T-helper 17 cell (primary cell): ENCODE measurements at regions not wholly inside any gene's neighbourhood (a gene's known extent, or its start where the extent isn't known, plus 50 kb on each side); places are given as distances from the start of the nearest gene placed in this dataset.
"Not testable (repeated sequence)": the region's sequence is repeated elsewhere in the genome, so short reads cannot be mapped to it uniquely, and the experiment has no call there.

Experiments used
- ATAC-seq: fragments of 150-1000 bp; cut with Tn5 transposase; 2 replicates; pipeline ENCODE4 v1.10.0; 2021; ENCODE audit warnings: mild to moderate bottlenecking, moderate library complexity
- DNase-seq, 3 donors: peaks; one replicate each; pipeline versions ENCODE4 v3.0.0 to v3.0.0-alpha.2; 2020 to 2021
- H3K9me3 ChIP-seq: one replicate; pipeline ENCODE4 v1.7.0; 2013; ENCODE audit warnings: low read length, mild to moderate bottlenecking; ENCODE audit not compliant: control insufficient read depth, poor library complexity, severe bottlenecking
- H3K27ac Mint-ChIP-seq: one replicate; pipeline ENCODE4 v1.8.0; 2022; ENCODE audit warnings: mild to moderate bottlenecking, moderate library complexity, mixed read lengths
- H3K27me3 Mint-ChIP-seq: one replicate; pipeline ENCODE4 v1.8.0; 2022; ENCODE audit warnings: mixed read lengths
- H3K36me3 Mint-ChIP-seq: one replicate; pipeline ENCODE4 v1.8.0; 2022; ENCODE audit warnings: low read depth, mixed read lengths
- H3K4me1 Mint-ChIP-seq: one replicate; pipeline ENCODE4 v1.8.0; 2022; ENCODE audit warnings: mild to moderate bottlenecking, mixed read lengths
- H3K4me3 Mint-ChIP-seq: one replicate; pipeline ENCODE4 v1.8.0; 2022; ENCODE audit warnings: mild to moderate bottlenecking, moderate library complexity, mixed read lengths

- Mint-ChIP-seq H3K4me3 (no peak overlapping the region), H3K4me1 (peaks cover 37% of the 10 kb centered on the region), H3K27me3 (no peaks in the 10 kb centered on the region), H3K27ac (peak overlapping the region; percentile 92), H3K36me3 (no peaks in the 10 kb centered on the region)
- no peaks in the 10 kb centered on the region for H3K9me3 ChIP-seq
- DNase-seq (no peak), ATAC-seq (no peak)
Observed at GRCh38 chr12:107366322-107366721, 273.0 kb upstream of the CRY1 start.

DNA sequence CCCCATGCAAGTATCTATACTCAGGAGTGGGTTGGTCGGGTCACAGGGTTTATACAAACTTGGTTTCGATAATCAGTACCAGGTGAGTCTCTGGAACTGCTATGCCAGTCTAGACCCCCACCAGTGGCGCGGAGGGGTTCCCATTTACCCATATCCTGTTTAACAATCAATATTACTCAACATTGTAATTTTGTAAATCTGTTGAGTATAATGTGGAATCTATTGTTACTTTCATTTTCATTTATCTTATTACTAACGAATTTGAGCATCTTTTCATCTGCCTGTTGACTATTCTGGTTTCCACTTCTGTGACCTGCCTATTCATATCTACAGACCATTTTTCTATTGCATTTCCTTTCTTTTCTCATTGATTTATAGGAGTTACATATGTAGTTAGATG is 275.2 kb upstream of the CRY1 start:
- DNase-seq (no peak), ATAC-seq (no peak)
- Mint-ChIP-seq H3K27me3 (no peaks in the 10 kb centered on the region), H3K4me3 (peak overlapping the region; percentile 80), H3K27ac (peak overlapping the region; percentile 92), H3K36me3 (no peaks in the 10 kb centered on the region), H3K4me1 (peaks cover 52% of the 10 kb centered on the region)
- H3K9me3 ChIP-seq = no peaks in the 10 kb centered on the region

GRCh38 chr12:107369006-107369405 is 275.7 kb upstream of the CRY1 start:
- peaks cover 54% of the 10 kb centered on the region for H3K4me1 Mint-ChIP-seq
- no peaks in the 10 kb centered on the region for H3K36me3 Mint-ChIP-seq
- DNase-seq (no peak), ATAC-seq (no peak)
- H3K9me3 ChIP-seq = no peaks in the 10 kb centered on the region
- H3K27me3 Mint-ChIP-seq = no peaks in the 10 kb centered on the region
- peak overlapping the region; percentile 80 for H3K4me3 Mint-ChIP-seq
- peak overlapping the region; percentile 92 for H3K27ac Mint-ChIP-seq

- no peaks in the 10 kb centered on the region for H3K9me3 ChIP-seq
- DNase-seq = no peak
- ATAC-seq = peak; percentile 56
Observed at GRCh38 chr12:107369679-107370078, 276.3 kb upstream of the CRY1 start.

DNA sequence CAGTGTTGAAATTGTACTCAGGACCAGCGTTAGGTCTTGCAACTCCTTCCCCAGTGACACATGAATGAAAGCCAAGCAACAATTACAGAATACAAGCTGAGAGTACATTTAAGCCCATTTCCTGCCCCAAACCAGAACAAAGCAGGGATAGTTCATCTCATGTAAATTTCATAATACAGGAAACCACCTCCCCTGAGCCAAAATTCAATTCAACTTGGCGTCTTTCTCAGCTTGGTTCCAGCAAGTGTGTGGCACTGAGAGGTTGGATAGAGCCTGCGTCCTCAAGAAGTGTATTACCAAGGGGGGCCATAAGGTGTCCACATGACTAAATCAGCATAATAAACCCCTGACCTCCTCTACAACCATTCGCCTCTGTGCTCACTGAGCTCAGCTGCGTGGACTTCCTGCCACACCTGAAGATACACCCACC is 278.9 kb upstream of the CRY1 start:
- DNase-seq (peak in 1 of 3 donors; percentile 30), ATAC-seq (peak; percentile 80)
- Mint-ChIP-seq H3K4me1 (peaks cover 66% of the 10 kb centered on the region), H3K27ac (peak overlapping the region; percentile 92), H3K4me3 (peak overlapping the region; percentile 82), H3K27me3 (no peaks in the 10 kb centered on the region), H3K36me3 (no peaks in the 10 kb centered on the region)
- no peaks in the 10 kb centered on the region for H3K9me3 ChIP-seq

More at GRCh38 chr12:107369679-107370078, 276.3 kb upstream of the CRY1 start:
- H3K36me3 Mint-ChIP-seq = no peaks in the 10 kb centered on the region
- H3K4me3 Mint-ChIP-seq = peak overlapping the region; percentile 80
- peak overlapping the region; percentile 92 for H3K27ac Mint-ChIP-seq
- H3K27me3 Mint-ChIP-seq = no peaks in the 10 kb centered on the region
- peaks cover 61% of the 10 kb centered on the region for H3K4me1 Mint-ChIP-seq

GRCh38 chr12:107373238-107373809 is 280.0 kb upstream of the CRY1 start:
- Mint-ChIP-seq H3K36me3 (no peaks in the 10 kb centered on the region), H3K4me1 (peaks cover 60% of the 10 kb centered on the region), H3K27ac (peak overlapping the region; percentile 92), H3K4me3 (peak overlapping the region; percentile 82), H3K27me3 (no peaks in the 10 kb centered on the region)
- H3K9me3 ChIP-seq = no peaks in the 10 kb centered on the region
- no peak for DNase-seq
- ATAC-seq = no peak

DNA sequence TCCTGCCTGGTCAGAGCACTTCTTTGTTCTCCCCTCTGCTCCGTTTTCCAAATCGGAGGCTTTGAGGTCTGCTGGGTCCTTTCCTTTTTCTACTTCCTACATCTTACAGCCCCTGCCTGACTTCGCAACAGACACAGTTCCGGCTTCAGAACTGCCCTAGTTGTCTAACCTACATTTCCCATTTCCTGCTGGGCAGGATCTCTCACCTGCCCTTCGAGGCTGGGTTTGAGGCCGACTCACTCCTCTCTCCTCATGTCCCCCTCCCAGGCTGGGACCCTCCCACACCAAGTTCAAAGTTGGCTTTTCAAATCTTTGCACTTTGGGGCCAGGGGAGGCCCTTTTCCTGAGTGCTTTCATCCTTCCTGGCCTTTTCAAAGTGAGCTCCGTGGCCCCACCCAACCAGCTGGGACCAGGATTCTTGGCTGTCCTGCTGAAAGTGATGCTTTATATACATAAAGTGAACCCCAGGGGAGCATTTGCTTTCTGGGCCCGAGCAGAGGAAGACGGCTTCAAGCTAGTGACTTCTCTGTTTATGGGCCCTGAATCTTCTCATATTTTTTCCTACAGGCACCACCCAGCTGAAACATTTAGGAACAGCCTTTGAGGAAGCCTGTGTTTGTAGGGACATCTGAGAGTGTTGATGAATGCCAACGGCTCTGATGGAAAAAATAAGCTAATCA is 281.0 kb upstream of the CRY1 start:
- peaks cover 51% of the 10 kb centered on the region for H3K4me1 Mint-ChIP-seq
- no peaks in the 10 kb centered on the region for H3K36me3 Mint-ChIP-seq
- H3K9me3 ChIP-seq = no peaks in the 10 kb centered on the region
- ATAC-seq (no peak), DNase-seq (no peak)
- no peaks in the 10 kb centered on the region for H3K27me3 Mint-ChIP-seq
- peak overlapping the region; percentile 86 for H3K4me3 Mint-ChIP-seq
- H3K27ac Mint-ChIP-seq = peak overlapping the region; percentile 92

GRCh38 chr12:107375231-107375630 is 281.9 kb upstream of the CRY1 start:
- no peaks in the 10 kb centered on the region for H3K9me3 ChIP-seq
- ATAC-seq = no peak
- peaks cover 44% of the 10 kb centered on the region for H3K4me1 Mint-ChIP-seq
- peak overlapping the region; percentile 86 for H3K4me3 Mint-ChIP-seq
- H3K27me3 Mint-ChIP-seq = no peaks in the 10 kb centered on the region
- no peak for DNase-seq
- no peaks in the 10 kb centered on the region for H3K36me3 Mint-ChIP-seq
- H3K27ac Mint-ChIP-seq = peak overlapping the region; percentile 92

- no peak overlapping the region for H3K4me3 Mint-ChIP-seq
- no peaks in the 10 kb centered on the region for H3K9me3 ChIP-seq
- H3K27ac Mint-ChIP-seq = no peak overlapping the region
- ATAC-seq = no peak
- H3K36me3 Mint-ChIP-seq = no peaks in the 10 kb centered on the region
- H3K4me1 Mint-ChIP-seq = peaks cover 39% of the 10 kb centered on the region
- H3K27me3 Mint-ChIP-seq = no peaks in the 10 kb centered on the region
- DNase-seq = no peak
Observed at GRCh38 chr12:107377596-107378385, 284.4 kb upstream of the CRY1 start.

GRCh38 chr12:107378609-107379008 is 285.3 kb upstream of the CRY1 start:
- Mint-ChIP-seq H3K36me3 (no peaks in the 10 kb centered on the region), H3K27ac (no peak overlapping the region), H3K27me3 (no peaks in the 10 kb centered on the region)

GRCh38 chr12:107379142-107379851 is 285.9 kb upstream of the CRY1 start:
- not testable (repeated sequence) for ATAC-seq, H3K4me3 Mint-ChIP-seq, H3K36me3 Mint-ChIP-seq, DNase-seq, H3K27me3 Mint-ChIP-seq, H3K9me3 ChIP-seq, H3K27ac Mint-ChIP-seq
- peaks cover 31% of the 10 kb centered on the region for H3K4me1 Mint-ChIP-seq

More at GRCh38 chr12:107378609-107379008, 285.3 kb upstream of the CRY1 start:
- Mint-ChIP-seq H3K4me1 (peaks cover 32% of the 10 kb centered on the region), H3K4me3 (no peak overlapping the region)
- no peak for ATAC-seq
- DNase-seq = no peak
- no peaks in the 10 kb centered on the region for H3K9me3 ChIP-seq

GRCh38 chr12:107379852-107380567 is 286.7 kb upstream of the CRY1 start:
- H3K9me3 ChIP-seq = no peaks in the 10 kb centered on the region
- ATAC-seq (no peak), DNase-seq (no peak)
- no peaks in the 10 kb centered on the region for H3K27me3 Mint-ChIP-seq
- H3K36me3 Mint-ChIP-seq = no peaks in the 10 kb centered on the region
- H3K4me3 Mint-ChIP-seq = no peak overlapping the region
- no peak overlapping the region for H3K27ac Mint-ChIP-seq
- peaks cover 25% of the 10 kb centered on the region for H3K4me1 Mint-ChIP-seq
